ENCODE measurements at regions not wholly inside any gene's neighbourhood (a gene's known extent, or its start where the extent isn't known, plus 50 kb on each side); places are given as distances from the start of the nearest gene placed in this dataset.

GRCh38 chr15:39499681-39500080 lies 81.2 kb upstream of the THBS1 start:
- WGBS, 2 donors, result 83 to 86% methylated on average over 4 of the region's 4 CpGs
- H3K4me3 ChIP-seq, result no peak overlapping the region
- DNase-seq (no peak), ATAC-seq (ENCODE audit: low FRiP score in 2 of 2) (no peak)
- no peaks in the 10 kb centered on the region for H3K4me1 ChIP-seq
- H3K9me3 ChIP-seq, result no peaks in the 10 kb centered on the region
- no peaks in the 10 kb centered on the region for H3K36me3 ChIP-seq
- H3K27me3 ChIP-seq, result no peaks in the 10 kb centered on the region
- no peak overlapping the region for H3K27ac ChIP-seq
- TF ChIP-seq POLR2A (IDR thresholded peaks at IDR 0.05) (no peak), CTCF (IDR thresholded peaks at IDR 0.05) (no peak), POLR2AphosphoS5 (IDR thresholded peaks at IDR 0.05) (no peak)

- H3K27ac ChIP-seq, result no peak overlapping the region
- no peaks in the 10 kb centered on the region for H3K27me3 ChIP-seq
- 87 to 92% methylated on average over 6 of the region's 6 CpGs for WGBS, 2 donors
- H3K4me1 ChIP-seq, result no peaks in the 10 kb centered on the region
- H3K9me3 ChIP-seq, result no peaks in the 10 kb centered on the region
- DNase-seq, result no peak
- no peak overlapping the region for H3K4me3 ChIP-seq
- no peak for ATAC-seq (ENCODE audit: low FRiP score in 2 of 2)
- no peaks in the 10 kb centered on the region for H3K36me3 ChIP-seq
- TF ChIP-seq POLR2AphosphoS5 (IDR thresholded peaks at IDR 0.05), result no peak
- no peak for TF ChIP-seq POLR2A (IDR thresholded peaks at IDR 0.05)
- no peak for TF ChIP-seq CTCF (IDR thresholded peaks at IDR 0.05)
- no peak for TF ChIP-seq EP300 (IDR thresholded peaks at IDR 0.05)
These were observed 79.4 kb upstream of the THBS1 start for GRCh38 chr15:39501366-39502081.

- DNase-seq, result no peak
- no peak for ATAC-seq (ENCODE audit: low FRiP score in 2 of 2)
- Histone ChIP-seq H3K36me3 (no peaks in the 10 kb centered on the region), H3K4me3 (no peak overlapping the region), H3K27me3 (no peaks in the 10 kb centered on the region), H3K27ac (no peak overlapping the region), H3K4me1 (no peaks in the 10 kb centered on the region), H3K9me3 (no peaks in the 10 kb centered on the region)
- TF ChIP-seq EP300 (IDR thresholded peaks at IDR 0.05), result no peak
- no peak for TF ChIP-seq POLR2AphosphoS5 (IDR thresholded peaks at IDR 0.05)
- no peak for TF ChIP-seq POLR2A (IDR thresholded peaks at IDR 0.05)
- TF ChIP-seq CTCF (IDR thresholded peaks at IDR 0.05), result no peak
- WGBS, 2 donors, result 76 to 86% methylated on average over 4 of the region's 4 CpGs
These were observed 78.8 kb upstream of the THBS1 start for GRCh38 chr15:39502082-39502447.

- no peak for ATAC-seq (ENCODE audit: low FRiP score in 2 of 2)
- no peaks in the 10 kb centered on the region for H3K4me1 ChIP-seq
- TF ChIP-seq EP300 (IDR thresholded peaks at IDR 0.05), result no peak
- no peak for TF ChIP-seq POLR2A (IDR thresholded peaks at IDR 0.05)
- no peak for TF ChIP-seq CTCF (IDR thresholded peaks at IDR 0.05)
- TF ChIP-seq POLR2AphosphoS5 (IDR thresholded peaks at IDR 0.05), result no peak
- H3K9me3 ChIP-seq, result no peaks in the 10 kb centered on the region
- no peak overlapping the region for H3K4me3 ChIP-seq
- no peaks in the 10 kb centered on the region for H3K36me3 ChIP-seq
- no peak for DNase-seq
- no peaks in the 10 kb centered on the region for H3K27me3 ChIP-seq
- H3K27ac ChIP-seq, result no peak overlapping the region
- 76 to 79% methylated on average over 4 of the region's 4 CpGs for WGBS, 2 donors
These were observed 78.2 kb upstream of the THBS1 start for GRCh38 chr15:39502611-39503195.

GRCh38 chr15:39503526-39503925 lies 77.4 kb upstream of the THBS1 start:
- no peak for DNase-seq
- no peak overlapping the region for H3K4me3 ChIP-seq
- no peak overlapping the region for H3K27ac ChIP-seq
- 80 to 89% methylated on average over 4 of the region's 4 CpGs for WGBS, 2 donors
- no peaks in the 10 kb centered on the region for H3K9me3 ChIP-seq
- no peaks in the 10 kb centered on the region for H3K4me1 ChIP-seq
- TF ChIP-seq POLR2AphosphoS5 (IDR thresholded peaks at IDR 0.05) (no peak), EP300 (IDR thresholded peaks at IDR 0.05) (no peak), CTCF (IDR thresholded peaks at IDR 0.05) (no peak), POLR2A (IDR thresholded peaks at IDR 0.05) (no peak)
- no peak for ATAC-seq (ENCODE audit: low FRiP score in 2 of 2)
- no peaks in the 10 kb centered on the region for H3K36me3 ChIP-seq
- H3K27me3 ChIP-seq, result no peaks in the 10 kb centered on the region
